HG02798 (cell line): ENCODE measurements at regions not wholly inside any gene's neighbourhood (a gene's known extent, or its start where the extent isn't known, plus 50 kb on each side); places are given as distances from the start of the nearest gene placed in this dataset.
"Not testable (repeated sequence)": the region's sequence is repeated elsewhere in the genome, so short reads cannot be mapped to it uniquely, and the experiment has no call there.

ENCODE experiments used
- ATAC-seq: cut with Tn5 transposase; IDR thresholded peaks from one replicate; pipeline ENCODE4 v1.9.1; 2021; ENCODE audit warnings: mild to moderate bottlenecking; ENCODE audit not compliant: unreplicated experiment, poor library complexity

- no peak for ATAC-seq
These were observed 96.1 kb downstream of the DRD1 start for GRCh38 chr5:175347931-175348330.

DNA sequence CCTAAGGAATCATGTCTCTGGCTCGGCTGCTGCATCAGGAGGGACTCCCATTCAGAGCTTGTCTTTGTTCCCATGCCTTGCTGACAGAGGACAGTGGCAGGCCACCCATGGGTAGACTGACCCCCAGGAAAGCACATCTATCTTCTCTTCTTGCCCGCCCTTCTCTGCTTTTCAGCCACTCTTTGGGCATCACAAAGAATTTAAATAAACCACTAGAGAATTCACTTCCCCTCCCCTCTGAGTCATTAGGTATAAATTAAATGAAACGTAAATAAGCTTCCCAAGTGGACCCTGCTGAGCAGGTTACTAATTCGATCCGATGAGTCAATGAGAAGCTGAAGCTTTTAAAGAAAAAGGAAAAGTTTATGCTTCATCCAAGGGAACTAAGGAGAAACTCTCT, 97.0 kb downstream of the DRD1 start:
- no peak for ATAC-seq

GRCh38 chr5:175344331-175345195, 99.4 kb downstream of the DRD1 start:
- no peak for ATAC-seq

GRCh38 chr5:175343308-175343707, 100.7 kb downstream of the DRD1 start:
- ATAC-seq = no peak

GRCh38 chr5:175340180-175340579, 103.8 kb downstream of the DRD1 start:
- ATAC-seq = no peak

- no peak for ATAC-seq
These were observed 106.3 kb downstream of the DRD1 start for GRCh38 chr5:175337680-175338079.

DNA sequence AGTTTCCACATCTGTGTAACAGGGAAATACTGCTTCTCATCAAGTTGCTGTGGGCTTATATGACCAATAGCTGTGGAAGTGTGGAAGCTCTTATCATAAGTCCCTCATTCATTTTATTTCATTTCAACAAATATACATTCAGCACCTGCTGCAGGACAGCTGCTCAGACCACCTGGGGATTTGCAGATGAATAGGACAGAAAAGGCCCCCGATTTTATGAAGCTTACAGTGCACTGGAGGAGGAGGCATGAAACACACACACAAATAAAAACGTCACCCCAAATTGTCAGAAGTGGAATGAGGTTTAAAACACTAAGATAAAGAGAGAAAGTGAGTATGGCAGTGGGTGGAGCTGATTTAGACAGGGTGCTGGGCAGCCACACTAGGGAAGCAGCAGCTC, 107.2 kb downstream of the DRD1 start:
- ATAC-seq = no peak

GRCh38 chr5:175335691-175336090, 108.3 kb downstream of the DRD1 start:
- no peak for ATAC-seq

DNA sequence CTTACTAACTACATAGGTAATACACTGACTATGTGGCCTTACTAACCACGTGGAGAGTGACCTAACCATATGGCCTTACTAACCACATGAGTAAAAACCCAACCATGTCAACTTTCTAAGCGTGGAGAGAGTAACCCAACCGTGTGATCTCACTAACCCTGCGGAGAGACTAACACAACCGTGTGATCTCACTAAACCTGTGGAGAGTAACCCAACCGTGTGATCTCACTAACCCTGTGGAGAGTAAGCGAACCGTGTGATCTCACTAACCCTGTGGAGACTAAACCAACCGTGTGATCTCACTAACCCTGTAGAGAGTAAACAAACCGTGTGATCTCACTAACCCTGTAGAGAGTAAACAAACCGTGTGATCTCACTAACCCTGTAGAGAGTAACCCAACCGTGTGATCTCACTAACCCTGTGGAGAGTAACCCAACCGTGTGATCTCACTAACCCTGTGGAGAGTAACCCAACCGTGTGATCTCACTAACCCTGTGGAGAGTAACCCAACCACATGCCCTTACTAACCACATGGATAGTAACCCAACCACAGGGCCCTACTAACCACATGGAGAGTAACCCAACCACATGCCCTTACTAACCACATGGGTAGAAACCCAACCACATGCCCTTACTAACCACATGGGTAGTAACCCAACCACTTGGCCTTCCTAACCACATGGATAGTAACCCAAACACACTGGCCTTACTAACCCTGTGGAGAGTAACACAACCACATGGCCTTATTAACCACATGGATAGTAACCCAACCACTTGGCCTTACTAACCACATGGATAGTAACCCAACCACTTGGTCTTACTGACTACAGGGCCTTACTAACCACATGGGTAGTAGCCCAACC, 112.6 kb downstream of the DRD1 start:
- not testable (repeated sequence) for ATAC-seq

DNA sequence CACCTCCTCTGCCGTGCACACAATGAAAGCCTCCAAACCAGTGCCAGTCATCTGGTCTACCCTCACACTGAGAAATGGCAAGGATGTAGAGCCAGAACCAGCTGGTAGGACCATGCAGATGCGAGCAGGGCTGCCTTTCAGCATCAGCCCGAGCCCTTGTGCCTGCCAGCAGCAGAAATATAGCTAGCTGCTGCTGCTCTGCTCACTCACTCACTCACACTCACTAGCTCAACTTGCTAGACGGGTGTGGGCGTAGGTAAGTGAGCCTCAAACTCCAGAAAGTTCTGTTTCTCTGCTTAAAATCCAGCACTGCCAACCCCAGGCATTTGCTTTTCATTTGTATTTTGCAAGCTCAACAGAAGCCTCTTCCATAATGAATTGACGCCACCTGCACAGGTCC, 114.0 kb downstream of the DRD1 start:
- no peak for ATAC-seq

GRCh38 chr5:175328687-175329086, 115.3 kb downstream of the DRD1 start:
- no peak for ATAC-seq

DNA sequence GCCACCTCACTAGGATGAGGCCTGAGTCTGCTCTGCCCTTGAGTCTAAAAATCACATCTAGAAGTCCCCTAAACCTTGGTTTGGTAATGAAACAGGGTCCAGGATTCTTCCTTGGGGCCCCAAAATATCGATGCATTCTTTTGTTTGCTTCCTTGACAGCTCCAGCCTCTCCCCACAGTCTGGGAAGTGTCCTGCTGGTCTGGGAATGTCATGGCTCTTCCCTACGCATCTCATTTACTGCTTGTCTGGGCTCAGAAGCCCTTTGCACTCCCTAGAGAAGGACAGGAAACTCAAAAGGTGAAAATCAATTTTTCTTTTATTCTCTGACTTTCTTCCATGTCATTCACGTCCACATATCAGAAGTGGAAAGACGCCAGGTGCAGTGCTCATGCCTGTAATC, 115.8 kb downstream of the DRD1 start:
- no peak for ATAC-seq

GRCh38 chr5:175325681-175326080, 118.3 kb downstream of the DRD1 start:
- ATAC-seq = no peak

DNA sequence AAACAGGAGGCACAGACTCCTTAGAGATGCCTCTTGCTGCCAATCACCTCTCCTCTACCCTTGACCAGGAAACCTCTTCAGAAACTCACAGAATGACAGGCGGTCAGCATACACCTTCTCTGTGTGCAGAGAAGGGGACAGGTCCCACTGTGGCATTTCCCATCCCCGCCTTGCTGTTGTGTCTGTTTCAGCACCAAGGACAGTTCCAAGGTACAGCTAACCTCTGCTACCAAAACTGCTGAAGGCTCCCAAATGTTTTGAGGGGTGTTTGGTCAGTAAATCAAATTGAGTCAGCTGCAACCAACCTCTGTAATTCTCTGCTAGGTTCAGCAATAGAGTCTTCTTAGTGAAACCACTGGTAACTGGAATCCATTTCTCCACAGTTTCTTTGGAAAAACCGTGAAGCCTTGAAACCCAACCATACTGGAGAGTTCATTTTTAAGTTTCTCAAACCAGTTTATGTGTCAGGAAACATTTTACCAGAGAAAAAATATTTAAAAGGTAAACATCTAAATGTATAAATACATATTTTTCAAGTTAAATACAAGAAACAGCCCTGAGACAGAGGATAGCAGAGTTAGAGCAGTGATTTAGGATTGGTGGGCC, 122.0 kb downstream of the DRD1 start:
- no peak for ATAC-seq

GRCh38 chr5:175319199-175319598, 124.8 kb downstream of the DRD1 start:
- ATAC-seq = no peak

DNA sequence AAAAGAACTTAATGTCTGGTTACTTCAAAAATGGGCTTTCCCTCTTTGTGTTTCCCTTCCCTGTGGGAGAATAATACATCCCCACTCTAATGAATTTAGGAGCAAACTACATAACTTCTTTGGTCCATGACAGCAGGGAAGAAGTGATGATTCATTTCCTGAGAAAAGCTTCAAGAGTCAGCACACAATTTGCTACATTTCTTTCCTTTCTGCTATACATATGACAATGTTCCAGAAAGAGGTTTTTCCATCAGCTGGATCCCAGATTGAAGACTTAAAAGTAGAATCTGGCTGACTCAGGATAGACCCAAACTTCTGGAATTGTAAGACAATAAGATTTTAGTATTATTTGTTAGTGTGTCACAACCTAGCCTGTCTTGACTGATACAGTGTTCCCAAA, 126.1 kb downstream of the DRD1 start:
- no peak for ATAC-seq

- no peak for ATAC-seq
These were observed 134.7 kb downstream of the DRD1 start for GRCh38 chr5:175309218-175309810.

GRCh38 chr5:175308701-175309100, 135.3 kb downstream of the DRD1 start:
- no peak for ATAC-seq

- ATAC-seq = no peak
These were observed 137.6 kb downstream of the DRD1 start for GRCh38 chr5:175306381-175306780.

DNA sequence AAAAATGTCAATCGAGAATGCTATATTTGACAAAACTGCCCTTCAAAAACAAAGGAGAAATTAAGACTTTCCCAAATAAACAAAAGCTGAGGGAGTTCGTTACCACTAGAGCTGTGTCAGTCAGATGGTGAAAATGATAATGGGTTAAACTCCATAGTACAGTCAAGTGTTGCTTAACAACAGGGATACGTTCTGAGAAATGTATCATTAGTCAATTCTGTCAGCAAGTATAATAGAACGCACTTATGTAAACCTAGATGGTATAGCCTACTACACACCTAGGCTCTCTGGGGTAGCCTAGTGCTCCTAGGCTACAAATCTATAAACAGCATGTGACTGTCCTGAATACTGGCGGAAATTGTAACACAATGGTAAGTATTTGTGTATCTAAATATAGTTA, 138.7 kb downstream of the DRD1 start:
- ATAC-seq = no peak

DNA sequence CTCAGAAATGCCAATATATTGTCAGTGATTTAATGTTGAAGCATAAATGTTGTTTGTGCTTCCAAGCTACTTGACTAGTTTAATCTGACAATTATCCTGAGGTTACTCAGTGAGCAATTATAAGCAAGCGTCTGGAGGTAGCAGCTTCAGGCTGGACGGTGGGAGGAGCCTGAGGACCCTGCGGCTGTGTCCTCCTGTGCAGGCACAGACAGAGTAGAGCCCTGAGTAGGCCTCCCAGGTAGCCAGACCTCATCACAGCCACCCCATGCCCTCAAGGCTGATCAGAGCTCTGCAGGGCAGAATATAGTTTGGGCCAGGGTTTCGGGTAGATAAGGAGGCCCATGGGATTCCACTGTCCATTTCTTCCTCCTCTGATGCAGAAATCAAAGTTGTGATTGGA, 153.6 kb downstream of the DRD1 start:
- no peak for ATAC-seq
